ENCODE measurements at regions not wholly inside any gene's neighbourhood (a gene's known extent, or its start where the extent isn't known, plus 50 kb on each side); places are given as distances from the start of the nearest gene placed in this dataset.

DNA sequence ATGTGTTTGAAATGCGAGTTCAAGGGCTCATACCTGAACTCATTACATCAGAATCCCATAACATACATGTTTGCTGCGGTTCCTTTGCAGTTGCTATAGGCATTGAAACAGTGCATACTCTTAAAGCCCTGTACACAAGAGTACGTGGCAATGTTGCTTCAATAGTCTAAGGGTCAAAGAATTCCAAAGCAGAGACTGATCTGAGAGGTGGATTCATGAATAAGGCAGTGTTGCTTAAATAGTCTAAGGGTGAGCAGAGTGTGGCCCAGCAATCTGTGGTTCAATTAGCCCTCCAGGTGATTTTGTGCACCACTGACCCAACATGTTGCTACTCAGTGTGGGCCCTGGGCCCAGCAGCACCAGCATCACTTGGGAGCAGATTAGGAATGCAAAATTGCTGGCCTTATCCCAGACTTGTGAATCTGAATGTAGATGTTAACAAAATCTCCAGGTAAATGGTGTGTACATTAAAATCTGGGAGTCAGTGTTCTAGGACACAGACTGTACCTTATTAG is 314.7 kb upstream of the UMPS start:
- DNase-seq = no peak

DNA sequence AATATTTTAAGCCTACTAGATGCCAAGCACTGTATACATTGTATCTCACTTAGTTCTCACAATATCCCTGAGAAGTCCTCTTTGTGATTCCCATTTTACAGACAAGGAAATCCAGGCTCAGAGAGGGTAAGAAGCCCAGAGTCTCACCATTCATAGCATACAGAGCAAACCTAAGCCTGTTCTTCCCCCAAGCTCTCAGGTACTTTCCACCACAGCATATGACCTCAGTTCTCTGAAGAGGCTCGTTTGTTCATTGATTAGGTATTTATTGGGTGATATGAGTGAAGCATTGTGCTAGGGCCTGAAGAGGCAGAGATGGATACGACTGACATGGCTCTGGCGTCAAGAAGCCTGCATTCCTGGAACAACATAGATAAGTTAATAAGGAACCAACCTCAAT is 310.9 kb upstream of the UMPS start:
- DNase-seq = no peak

GRCh38 chr3:124420392-124420791 is 309.9 kb upstream of the UMPS start:
- DNase-seq = no peak

DNA sequence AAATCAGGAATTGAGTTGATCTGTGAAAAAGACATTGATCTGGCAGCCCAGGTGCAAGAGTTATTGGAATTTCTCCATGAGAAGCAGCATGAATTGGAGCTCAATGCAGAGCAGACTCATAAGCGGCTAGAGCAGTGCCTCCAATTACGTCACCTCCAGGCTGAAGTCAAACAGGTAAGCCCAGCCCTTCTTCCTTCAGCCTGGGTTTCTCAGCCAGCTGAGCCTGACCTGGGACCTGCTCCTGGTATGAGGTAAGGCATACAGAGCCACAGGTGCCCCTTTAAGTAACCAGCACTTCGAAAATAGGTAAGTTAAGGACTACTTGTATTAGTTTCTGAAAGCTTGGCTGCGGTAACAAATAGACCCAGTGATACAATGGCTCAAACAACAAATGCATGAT is 307.4 kb upstream of the UMPS start:
- no peak for DNase-seq

- DNase-seq = no peak
These were observed 305.9 kb upstream of the UMPS start for GRCh38 chr3:124424396-124424795.

DNA sequence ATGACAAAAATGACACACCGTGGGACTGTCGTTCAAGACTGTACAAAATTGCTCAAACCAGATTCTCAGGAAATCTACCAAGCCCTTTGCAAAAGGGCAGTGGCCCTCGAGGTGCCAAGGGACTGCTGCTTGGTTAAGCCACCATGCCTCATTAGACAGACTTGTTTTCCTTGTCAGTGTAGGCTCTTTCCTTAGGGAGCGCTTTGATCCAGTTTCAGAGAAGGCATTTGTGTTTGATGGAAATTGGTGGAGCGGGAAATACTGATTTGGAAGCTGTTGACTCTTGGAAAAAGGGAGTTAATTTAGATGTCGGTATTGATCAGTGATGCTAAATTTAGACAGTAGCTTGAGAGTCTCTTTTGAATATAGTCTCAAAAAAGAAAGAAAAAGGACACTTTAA is 304.3 kb upstream of the UMPS start:
- DNase-seq = no peak

DNA sequence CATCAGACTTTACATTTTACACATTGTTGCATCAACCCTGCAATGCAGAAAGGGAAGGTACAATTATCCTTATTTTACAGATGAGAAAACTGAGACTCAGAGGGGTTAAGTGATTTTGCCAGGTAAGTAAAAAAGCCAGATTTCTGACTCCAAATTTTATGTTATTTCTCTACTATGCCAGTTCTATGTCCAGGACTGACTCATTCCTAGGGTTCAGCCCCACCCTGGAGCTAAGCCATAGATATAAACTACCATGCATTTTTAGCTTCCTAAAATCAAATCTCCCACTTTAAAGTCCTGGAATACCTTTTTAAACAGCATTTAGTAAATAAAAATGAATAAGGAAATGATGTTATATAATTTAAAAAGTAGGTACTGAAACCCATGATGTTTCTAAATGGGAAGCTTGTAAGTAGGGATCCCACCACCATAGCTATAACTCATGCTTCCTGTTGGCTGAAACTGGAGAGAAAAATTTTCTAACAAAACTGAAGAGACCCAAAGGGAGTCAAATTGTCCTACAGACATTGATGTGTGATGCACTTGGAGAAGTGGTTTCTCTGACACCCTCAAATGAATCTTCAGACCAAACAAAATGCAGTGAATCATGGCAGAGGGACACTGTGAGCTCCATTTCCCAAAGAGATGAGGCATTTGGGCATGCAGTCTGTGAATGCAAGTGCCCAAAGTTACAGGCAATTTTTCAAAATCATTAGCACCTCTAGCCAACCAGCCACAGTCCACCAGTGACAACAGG is 301.7 kb upstream of the UMPS start:
- DNase-seq = no peak

GRCh38 chr3:124429129-124429815 is 301.0 kb upstream of the UMPS start:
- no peak for DNase-seq

DNA sequence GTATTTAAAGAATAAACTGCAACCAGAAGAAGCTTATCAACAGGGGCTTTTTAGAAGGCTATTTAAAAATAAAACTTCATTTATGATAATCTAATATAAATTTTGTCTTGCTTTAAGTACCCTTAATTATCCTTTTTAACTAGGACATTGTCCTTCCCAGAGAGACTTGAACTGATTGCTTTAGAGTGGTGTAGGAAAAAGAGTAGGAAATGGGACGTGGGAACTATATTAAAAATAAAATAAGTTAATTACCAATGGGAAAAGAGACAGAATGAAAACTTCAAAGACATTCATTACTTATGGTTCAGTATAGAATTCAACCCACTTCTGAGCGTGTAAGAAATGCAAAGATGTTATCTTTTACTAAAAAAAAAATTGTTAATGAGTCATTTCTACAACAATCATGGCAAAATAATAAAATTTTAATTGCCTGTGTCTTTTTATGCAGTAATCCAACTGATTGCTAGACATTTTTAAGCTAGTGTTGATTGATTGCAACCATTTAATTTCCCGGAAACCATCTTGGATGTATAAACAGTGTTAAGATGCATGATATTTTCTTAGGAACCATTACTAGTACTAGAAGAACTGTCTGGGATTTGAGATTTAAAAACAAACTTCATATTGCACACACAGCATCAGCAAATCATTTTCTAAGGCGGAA is 298.8 kb upstream of the UMPS start:
- DNase-seq = no peak

GRCh38 chr3:124434176-124434575 is 296.1 kb upstream of the UMPS start:
- no peak for DNase-seq

- DNase-seq = no peak
These were observed 294.8 kb upstream of the UMPS start for GRCh38 chr3:124435467-124435866.

DNA sequence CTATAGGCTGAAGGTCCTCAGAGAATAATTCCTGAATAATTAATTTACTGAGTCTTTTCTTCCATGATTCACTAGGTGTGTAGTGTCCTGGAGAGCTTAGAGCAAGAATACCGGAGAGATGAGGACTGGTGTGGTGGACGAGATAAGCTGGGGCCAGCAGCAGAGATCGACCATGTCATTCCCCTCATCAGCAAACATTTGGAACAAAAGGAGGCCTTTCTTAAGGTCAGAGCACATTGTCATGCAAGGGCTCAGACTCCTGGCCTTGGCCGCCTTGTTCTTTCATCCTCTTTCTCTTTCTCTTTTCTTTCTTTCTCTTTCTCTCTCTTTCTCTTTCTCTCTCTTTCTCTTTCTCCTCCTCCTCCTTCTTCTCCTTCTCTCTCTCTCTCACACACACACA is 291.4 kb upstream of the UMPS start:
- DNase-seq = no peak

GRCh38 chr3:124439603-124440002 is 290.6 kb upstream of the UMPS start:
- no peak for DNase-seq

DNA sequence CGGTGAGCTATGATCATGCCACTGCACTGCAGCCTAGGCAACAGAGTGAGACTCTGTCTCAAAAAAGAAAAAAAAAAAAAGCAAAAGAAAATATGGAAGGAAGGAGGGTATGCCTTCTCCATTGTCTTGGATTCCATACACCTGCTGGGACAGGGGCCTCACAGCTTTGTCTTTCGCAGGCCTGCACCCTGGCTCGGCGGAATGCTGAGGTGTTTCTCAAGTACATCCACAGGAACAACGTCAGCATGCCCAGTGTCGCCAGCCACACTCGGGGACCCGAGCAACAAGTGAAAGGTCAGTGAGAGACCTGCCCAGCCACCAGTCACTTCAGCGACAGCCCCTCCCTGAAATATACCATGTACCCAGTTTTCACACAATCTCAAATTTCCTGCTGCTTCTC is 288.5 kb upstream of the UMPS start:
- no peak for DNase-seq

GRCh38 chr3:124442463-124442862 is 287.8 kb upstream of the UMPS start:
- no peak for DNase-seq

GRCh38 chr3:124443446-124443845 is 286.8 kb upstream of the UMPS start:
- no peak for DNase-seq

DNA sequence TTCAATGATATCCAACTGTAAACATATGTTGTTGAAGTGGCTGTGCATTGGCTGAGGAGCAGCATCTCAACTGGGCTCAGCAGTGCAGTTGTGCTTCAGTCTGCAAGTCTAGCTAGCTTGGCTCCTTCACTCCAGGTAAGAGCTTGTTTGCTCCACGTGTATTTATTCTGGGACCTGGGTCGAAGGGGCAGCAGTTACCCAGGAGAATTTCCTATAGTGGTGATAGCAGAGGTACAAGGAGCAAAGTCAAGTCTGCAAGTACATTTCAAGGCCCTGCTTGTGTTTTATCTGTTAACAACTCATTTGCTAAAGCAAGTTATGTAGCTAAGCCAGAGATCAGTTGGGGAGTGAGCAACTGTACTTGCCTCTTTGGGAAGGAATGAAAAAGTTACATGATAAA is 286.2 kb upstream of the UMPS start:
- DNase-seq = no peak

DNA sequence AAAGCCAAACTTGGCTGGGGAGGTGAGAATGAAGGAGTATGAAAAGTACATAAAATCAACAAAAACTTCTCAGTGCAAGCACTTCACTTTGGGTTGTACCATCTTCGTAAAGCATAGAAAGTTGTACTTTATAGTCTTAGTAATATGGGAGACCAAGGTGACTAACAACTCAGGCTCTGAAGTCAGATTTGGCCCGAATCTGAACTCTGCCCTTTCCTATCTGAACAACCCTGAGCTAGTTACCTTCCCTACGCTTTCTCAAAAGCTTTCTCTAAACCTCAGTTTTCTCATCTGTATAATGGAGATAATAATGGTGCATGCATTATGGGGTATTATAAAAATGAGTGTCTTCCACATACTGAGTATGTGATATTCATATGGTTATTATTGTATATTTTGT is 285.4 kb upstream of the UMPS start:
- no peak for DNase-seq

DNA sequence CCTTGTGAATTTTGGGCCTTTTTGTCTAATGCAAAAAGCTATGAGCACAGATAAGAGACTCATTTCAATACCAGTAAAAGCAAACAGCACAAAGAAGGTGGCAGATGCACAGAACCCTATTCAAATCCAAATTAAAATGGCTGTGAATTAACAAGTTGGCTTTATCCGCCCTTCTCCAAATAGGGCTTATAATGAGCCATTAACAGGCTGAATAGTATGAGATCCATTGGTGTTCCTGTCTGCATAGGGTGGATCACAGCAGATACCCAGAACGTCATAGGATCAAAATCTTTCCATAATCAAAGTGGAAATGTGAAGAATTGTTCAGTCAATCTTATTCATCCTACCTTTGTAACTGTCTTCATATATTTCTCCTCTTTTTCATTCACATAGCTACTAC is 282.4 kb upstream of the UMPS start:
- DNase-seq = no peak

GRCh38 chr3:124448954-124449353 is 281.3 kb upstream of the UMPS start:
- no peak for DNase-seq

- no peak for DNase-seq
These were observed 279.9 kb upstream of the UMPS start for GRCh38 chr3:124450366-124450765.

GRCh38 chr3:124451630-124452317 is 278.5 kb upstream of the UMPS start:
- DNase-seq = no peak

GRCh38 chr3:124453189-124453588 is 277.1 kb upstream of the UMPS start:
- no peak for DNase-seq

Data from stimulated activated CD4-positive, alpha-beta T cell treated with anti-CD3 and anti-CD28 coated beads, Interleukin-4, amount 100 ng/mL, for 24 hours (primary cell).